Gastrocnemius medialis (tissue), 4 donors: ENCODE measurements at regions not wholly inside any gene's neighbourhood (a gene's known extent, or its start where the extent isn't known, plus 50 kb on each side); places are given as distances from the start of the nearest gene placed in this dataset.

ENCODE experiments used
- ATAC-seq, 2 donors: fragments of 150-250 bp; one replicate each; pipeline ENCODE4 v1.9.1; 2016
- DNase-seq, 2 donors: peaks; one replicate each; pipeline ENCODE4 v3.0.0-alpha.2; 2019
- H3K27ac ChIP-seq, 4 donors: fragments of 200-600 bp; sonication (generic); 1 replicate in 1 of 4; 2 replicates in 3 of 4; pipeline ENCODE4 v1.5.1; 2016 to 2018; ENCODE audit warnings: mild to moderate bottlenecking in 2 of 4, moderate library complexity in 1 of 4
- H3K27me3 ChIP-seq, 3 donors: fragments of 200-600 bp; sonication (generic) in 2 of 3; 1 replicate in 1 of 3; 2 replicates in 2 of 3; pipeline versions ENCODE4 v1.5.1 to v1.6.0; 2016 to 2019; ENCODE audit warnings: mild to moderate bottlenecking in 1 of 3, moderate library complexity in 1 of 3
- H3K36me3 ChIP-seq, 2 donors: fragments of 200-600 bp; sonication (generic) in 1 of 2; one replicate each; pipeline ENCODE4 v1.5.1; 2017 to 2018
- H3K4me1 ChIP-seq, 2 donors: fragments of 200-600 bp; sonication (generic) in 1 of 2; one replicate each; pipeline ENCODE4 v1.5.1; 2016 to 2017; ENCODE audit warnings: mild to moderate bottlenecking in 2 of 2
- H3K4me3 ChIP-seq, 4 donors: fragments of 200-600 bp; sonication (generic) in 3 of 4; 1 replicate in 1 of 4; 2 replicates in 3 of 4; pipeline ENCODE4 v1.5.1; 2016 to 2019; ENCODE audit warnings: mild to moderate bottlenecking in 2 of 4
- H3K9me3 ChIP-seq, 3 donors: fragments of 200-600 bp; sonication (generic) in 2 of 3; 1 replicate in 1 of 3; 2 replicates in 2 of 3; pipeline ENCODE4 v1.5.1; 2016 to 2019
- POLR2A ChIP-seq, 2 donors: fragments of 450-650 bp; IDR thresholded peaks; one replicate each; pipeline ENCODE4 v1.6.1; 2017; ENCODE audit warnings: antibody characterized with exemption in 2 of 2, mild to moderate bottlenecking in 2 of 2, moderate library complexity in 2 of 2
- in situ Hi-C, 4 donors: fragments of 200-750 bp; cut with MboI; loops; one replicate each; pipeline versions ENCODE4 v1.15.0 to v1.8.0; 2017; ENCODE audit warnings: low sequenced_read_pairs in 4 of 4
- intact Hi-C: fragments of 100-400 bp; cut with DNase I; formaldehyde crosslinking; loops from one replicate; pipeline ENCODE4 v1.15.1; 2023; ENCODE audit warnings: low total_unique reads
- TF ChIP-seq, protein P1 (sequence below), 5 experiments: fragments of 450-650 bp in 3 of 5; fragments of 200-600 bp in 2 of 5; sonication (generic) in 2 of 5; IDR thresholded peaks in 4 of 5; conservative IDR thresholded peaks in 1 of 5; 1 replicate in 4 of 5; 2 replicates in 1 of 5; pipeline ENCODE4 v1.5.1; 2016 to 2019; ENCODE audit warnings: antibody characterized with exemption in 5 of 5, mild to moderate bottlenecking in 3 of 5, moderate library complexity in 3 of 5

GRCh38 chr12:67460388-67460787 lies 188.2 kb upstream of the DYRK2 start:
- peaks cover 50 to 52% of the 10 kb centered on the region in 2 donors for H3K4me1 ChIP-seq
- DNase-seq (no peak), ATAC-seq (no peak)
- no peaks in the 10 kb centered on the region for H3K27me3 ChIP-seq
- in situ Hi-C loops = no loop called here
- no peaks in the 10 kb centered on the region for H3K9me3 ChIP-seq
- peak overlapping the region in 2 of 4 donors; percentile 0 to 57 for H3K27ac ChIP-seq
- intact Hi-C loops = no loop called here
- H3K4me3 ChIP-seq = no peak overlapping the region
- no peaks in the 10 kb centered on the region for H3K36me3 ChIP-seq
- no peak for TF ChIP-seq POLR2A (IDR thresholded peaks at IDR 0.05)
- TF ChIP-seq, protein P1, sequence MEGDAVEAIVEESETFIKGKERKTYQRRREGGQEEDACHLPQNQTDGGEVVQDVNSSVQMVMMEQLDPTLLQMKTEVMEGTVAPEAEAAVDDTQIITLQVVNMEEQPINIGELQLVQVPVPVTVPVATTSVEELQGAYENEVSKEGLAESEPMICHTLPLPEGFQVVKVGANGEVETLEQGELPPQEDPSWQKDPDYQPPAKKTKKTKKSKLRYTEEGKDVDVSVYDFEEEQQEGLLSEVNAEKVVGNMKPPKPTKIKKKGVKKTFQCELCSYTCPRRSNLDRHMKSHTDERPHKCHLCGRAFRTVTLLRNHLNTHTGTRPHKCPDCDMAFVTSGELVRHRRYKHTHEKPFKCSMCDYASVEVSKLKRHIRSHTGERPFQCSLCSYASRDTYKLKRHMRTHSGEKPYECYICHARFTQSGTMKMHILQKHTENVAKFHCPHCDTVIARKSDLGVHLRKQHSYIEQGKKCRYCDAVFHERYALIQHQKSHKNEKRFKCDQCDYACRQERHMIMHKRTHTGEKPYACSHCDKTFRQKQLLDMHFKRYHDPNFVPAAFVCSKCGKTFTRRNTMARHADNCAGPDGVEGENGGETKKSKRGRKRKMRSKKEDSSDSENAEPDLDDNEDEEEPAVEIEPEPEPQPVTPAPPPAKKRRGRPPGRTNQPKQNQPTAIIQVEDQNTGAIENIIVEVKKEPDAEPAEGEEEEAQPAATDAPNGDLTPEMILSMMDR (IDR thresholded peaks at IDR 0.05 in 4 of 5, conservative IDR thresholded peaks at IDR 0.05 in 1 of 5) = no peak

DNA sequence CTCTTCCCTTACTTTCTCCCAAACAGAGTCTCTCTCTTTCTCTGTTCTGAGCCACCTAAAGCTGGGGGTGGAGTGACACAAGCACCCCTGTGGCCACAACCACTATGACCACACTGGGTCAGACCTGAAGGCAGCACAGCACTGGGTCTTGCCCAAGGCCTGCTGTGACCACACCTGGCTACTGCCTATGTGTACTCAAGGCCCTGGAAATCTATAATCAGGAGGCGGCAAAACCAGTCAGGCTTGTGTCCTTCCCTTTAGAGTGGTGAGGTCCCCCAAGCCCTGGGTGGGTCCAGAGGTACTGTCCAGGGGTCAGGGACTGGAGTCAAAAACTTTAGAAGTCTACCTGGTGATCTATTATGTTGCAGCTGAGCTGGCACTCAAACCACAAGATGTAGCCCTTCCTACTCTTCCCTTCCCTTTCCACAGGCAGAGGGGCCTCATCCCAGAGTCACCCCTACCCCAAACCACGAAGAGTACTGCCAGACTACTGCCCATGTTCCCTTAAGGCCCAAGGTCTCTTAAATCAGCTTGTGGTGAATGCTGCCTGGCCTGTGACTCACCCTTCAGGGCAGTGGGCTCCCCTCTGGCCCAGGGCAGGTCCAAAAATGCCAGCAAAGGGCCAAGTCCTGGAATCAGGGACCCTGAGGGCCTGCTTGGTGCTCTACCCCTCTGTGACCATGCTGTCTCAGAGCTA lies 179.8 kb upstream of the DYRK2 start:
- no peak overlapping the region for H3K27ac ChIP-seq
- H3K9me3 ChIP-seq = no peaks in the 10 kb centered on the region
- TF ChIP-seq, protein P1 (IDR thresholded peaks at IDR 0.05 in 4 of 5, conservative IDR thresholded peaks at IDR 0.05 in 1 of 5) = no peak
- TF ChIP-seq POLR2A (IDR thresholded peaks at IDR 0.05) = no peak
- ATAC-seq = no peak
- no peaks in the 10 kb centered on the region for H3K36me3 ChIP-seq
- no peak overlapping the region for H3K4me3 ChIP-seq
- intact Hi-C loops = no loop called here
- peaks cover 18 to 28% of the 10 kb centered on the region in 2 donors for H3K4me1 ChIP-seq
- DNase-seq = no peak
- in situ Hi-C loops = no loop called here
- H3K27me3 ChIP-seq = no peaks in the 10 kb centered on the region

GRCh38 chr12:67469666-67470065 lies 178.9 kb upstream of the DYRK2 start:
- in situ Hi-C loops (no loop called here), intact Hi-C loops (no loop called here)
- no peak for TF ChIP-seq POLR2A (IDR thresholded peaks at IDR 0.05)
- TF ChIP-seq, protein P1 (IDR thresholded peaks at IDR 0.05 in 4 of 5, conservative IDR thresholded peaks at IDR 0.05 in 1 of 5) = no peak
- ATAC-seq (no peak), DNase-seq (no peak)
- H3K27me3 ChIP-seq = no peaks in the 10 kb centered on the region
- H3K9me3 ChIP-seq = no peaks in the 10 kb centered on the region
- no peaks in the 10 kb centered on the region for H3K36me3 ChIP-seq
- no peak overlapping the region for H3K27ac ChIP-seq
- no peak overlapping the region for H3K4me3 ChIP-seq
- peaks cover 18 to 27% of the 10 kb centered on the region in 2 donors for H3K4me1 ChIP-seq

DNA sequence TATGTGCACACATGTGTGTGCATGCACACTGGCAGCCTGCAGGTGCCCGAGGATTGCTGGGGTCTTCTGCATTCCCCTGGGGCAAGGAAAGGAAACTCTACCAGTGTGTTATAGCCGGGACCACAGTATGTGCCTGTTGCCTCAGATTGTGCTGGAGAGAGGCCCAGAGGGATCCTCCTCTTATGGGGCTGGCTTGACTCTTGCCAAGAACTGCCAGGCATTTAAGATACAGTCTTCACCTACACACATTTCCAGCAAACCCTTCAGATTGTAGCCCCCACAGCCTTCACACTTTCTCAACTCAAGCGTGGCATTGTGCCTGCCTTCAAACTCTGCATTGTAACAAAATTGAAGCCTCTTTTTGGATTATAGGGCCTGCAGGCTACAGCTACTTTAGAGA lies 176.7 kb upstream of the DYRK2 start:
- no peaks in the 10 kb centered on the region for H3K27me3 ChIP-seq
- H3K9me3 ChIP-seq = no peaks in the 10 kb centered on the region
- intact Hi-C loops = no loop called here
- no peak for ATAC-seq
- DNase-seq = no peak
- H3K36me3 ChIP-seq = no peaks in the 10 kb centered on the region
- no peak for TF ChIP-seq POLR2A (IDR thresholded peaks at IDR 0.05)
- TF ChIP-seq, protein P1 (IDR thresholded peaks at IDR 0.05 in 4 of 5, conservative IDR thresholded peaks at IDR 0.05 in 1 of 5) = no peak
- H3K4me1 ChIP-seq = peaks cover 18 to 27% of the 10 kb centered on the region in 2 donors
- in situ Hi-C loops = no loop called here
- H3K27ac ChIP-seq = peak overlapping the region in 3 of 4 donors; percentile 63 to 82 (median 64)
- no peak overlapping the region for H3K4me3 ChIP-seq
